HEK293 (cell line): ENCODE measurements at regions not wholly inside any gene's neighbourhood (a gene's known extent, or its start where the extent isn't known, plus 50 kb on each side); places are given as distances from the start of the nearest gene placed in this dataset.

Experiments used
- TCF7L2 ChIP-seq: IDR thresholded peaks from 2 replicates; pipeline ENCODE4 v1.6.1; 2011; ENCODE audit warnings: low read depth, mild to moderate bottlenecking, inconsistent platforms, low read length, moderate library complexity, borderline replicate concordance
- WT1 ChIP-seq: fragments of 450-650 bp; formaldehyde crosslinking; IDR thresholded peaks from 2 replicates; pipeline ENCODE4 v1.5.1; 2016; ENCODE audit warnings: missing biosample characterization, missing genetic modification characterization
- ZNF239 ChIP-seq: fragments of 450-650 bp; formaldehyde crosslinking; IDR thresholded peaks from 2 replicates; pipeline ENCODE4 v1.5.1; 2016; ENCODE audit warnings: missing biosample characterization, missing genetic modification characterization
- ZNF341 ChIP-seq: fragments of 450-650 bp; formaldehyde crosslinking; IDR thresholded peaks from 2 replicates; pipeline ENCODE4; 2016; ENCODE audit warnings: low read depth, missing biosample characterization, missing genetic modification characterization
- ZNF354C ChIP-seq: fragments of 450-650 bp; formaldehyde crosslinking; IDR thresholded peaks from 2 replicates; pipeline ENCODE4 v1.5.1; 2016; ENCODE audit warnings: missing biosample characterization, missing genetic modification characterization, low read depth, borderline replicate concordance
- ZNF416 ChIP-seq: fragments of 450-650 bp; formaldehyde crosslinking; IDR thresholded peaks from 2 replicates; pipeline ENCODE4 v1.5.1; 2016; ENCODE audit warnings: missing biosample characterization, missing genetic modification characterization
- ZNF473 ChIP-seq: fragments of 450-650 bp; formaldehyde crosslinking; IDR thresholded peaks from 2 replicates; pipeline ENCODE4 v1.5.1; 2017; ENCODE audit warnings: missing biosample characterization, missing genetic modification characterization
- TF ChIP-seq, protein P1 (sequence below): fragments of 450-650 bp; formaldehyde crosslinking; IDR thresholded peaks from 2 replicates; pipeline ENCODE4 v1.5.1; 2016; ENCODE audit warnings: missing biosample characterization, missing genetic modification characterization
- TF ChIP-seq, protein P2 (sequence below): fragments of 450-650 bp; IDR thresholded peaks from 2 replicates; pipeline ENCODE4 v1.5.1; 2018; ENCODE audit warnings: missing biosample characterization, missing genetic modification characterization
- TF ChIP-seq, protein P3 (sequence below): fragments of 450-650 bp; formaldehyde crosslinking; IDR thresholded peaks from 2 replicates; pipeline ENCODE4 v1.5.1; 2017; ENCODE audit warnings: missing biosample characterization, missing genetic modification characterization
- TF ChIP-seq, protein P4 (sequence below): fragments of 450-650 bp; formaldehyde crosslinking; IDR thresholded peaks from 2 replicates; pipeline ENCODE4 v1.5.1; 2016; ENCODE audit warnings: missing biosample characterization, missing genetic modification characterization, borderline replicate concordance

DNA sequence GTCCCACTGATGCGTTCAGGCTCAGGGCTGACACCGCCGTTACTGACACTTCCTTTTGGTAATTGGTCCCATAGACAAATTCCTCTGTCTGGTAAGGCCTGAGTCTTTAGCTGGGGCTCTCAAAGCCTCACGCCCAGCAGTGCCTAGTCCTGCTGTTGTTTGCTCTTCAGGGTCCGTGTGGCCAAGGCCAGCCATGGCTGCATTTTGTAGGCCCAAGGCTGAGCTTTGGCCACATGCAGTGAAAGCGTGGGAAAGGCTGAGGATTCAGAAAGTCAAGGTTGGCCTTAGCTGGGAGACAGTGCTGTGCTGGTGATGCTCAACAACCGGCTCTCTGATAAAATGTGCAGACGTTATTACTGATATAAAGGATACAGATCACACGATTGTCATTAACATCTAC, 63.5 kb upstream of the C1orf174 start:
- TF ChIP-seq ZNF341 (tag by site-specific recombination) = no peak
- TF ChIP-seq, protein P1, sequence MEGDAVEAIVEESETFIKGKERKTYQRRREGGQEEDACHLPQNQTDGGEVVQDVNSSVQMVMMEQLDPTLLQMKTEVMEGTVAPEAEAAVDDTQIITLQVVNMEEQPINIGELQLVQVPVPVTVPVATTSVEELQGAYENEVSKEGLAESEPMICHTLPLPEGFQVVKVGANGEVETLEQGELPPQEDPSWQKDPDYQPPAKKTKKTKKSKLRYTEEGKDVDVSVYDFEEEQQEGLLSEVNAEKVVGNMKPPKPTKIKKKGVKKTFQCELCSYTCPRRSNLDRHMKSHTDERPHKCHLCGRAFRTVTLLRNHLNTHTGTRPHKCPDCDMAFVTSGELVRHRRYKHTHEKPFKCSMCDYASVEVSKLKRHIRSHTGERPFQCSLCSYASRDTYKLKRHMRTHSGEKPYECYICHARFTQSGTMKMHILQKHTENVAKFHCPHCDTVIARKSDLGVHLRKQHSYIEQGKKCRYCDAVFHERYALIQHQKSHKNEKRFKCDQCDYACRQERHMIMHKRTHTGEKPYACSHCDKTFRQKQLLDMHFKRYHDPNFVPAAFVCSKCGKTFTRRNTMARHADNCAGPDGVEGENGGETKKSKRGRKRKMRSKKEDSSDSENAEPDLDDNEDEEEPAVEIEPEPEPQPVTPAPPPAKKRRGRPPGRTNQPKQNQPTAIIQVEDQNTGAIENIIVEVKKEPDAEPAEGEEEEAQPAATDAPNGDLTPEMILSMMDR = no peak
- no peak for TF ChIP-seq WT1 (tag by site-specific recombination)
- TF ChIP-seq, protein P2, sequence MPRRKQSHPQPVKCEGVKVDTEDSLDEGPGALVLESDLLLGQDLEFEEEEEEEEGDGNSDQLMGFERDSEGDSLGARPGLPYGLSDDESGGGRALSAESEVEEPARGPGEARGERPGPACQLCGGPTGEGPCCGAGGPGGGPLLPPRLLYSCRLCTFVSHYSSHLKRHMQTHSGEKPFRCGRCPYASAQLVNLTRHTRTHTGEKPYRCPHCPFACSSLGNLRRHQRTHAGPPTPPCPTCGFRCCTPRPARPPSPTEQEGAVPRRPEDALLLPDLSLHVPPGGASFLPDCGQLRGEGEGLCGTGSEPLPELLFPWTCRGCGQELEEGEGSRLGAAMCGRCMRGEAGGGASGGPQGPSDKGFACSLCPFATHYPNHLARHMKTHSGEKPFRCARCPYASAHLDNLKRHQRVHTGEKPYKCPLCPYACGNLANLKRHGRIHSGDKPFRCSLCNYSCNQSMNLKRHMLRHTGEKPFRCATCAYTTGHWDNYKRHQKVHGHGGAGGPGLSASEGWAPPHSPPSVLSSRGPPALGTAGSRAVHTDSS (tag by site-specific recombination) = no peak
- TF ChIP-seq ZNF416 = no peak
- no peak for TF ChIP-seq TCF7L2
- TF ChIP-seq ZNF473 = no peak
- TF ChIP-seq ZNF354C (tag by site-specific recombination) = no peak
- TF ChIP-seq, protein P3, sequence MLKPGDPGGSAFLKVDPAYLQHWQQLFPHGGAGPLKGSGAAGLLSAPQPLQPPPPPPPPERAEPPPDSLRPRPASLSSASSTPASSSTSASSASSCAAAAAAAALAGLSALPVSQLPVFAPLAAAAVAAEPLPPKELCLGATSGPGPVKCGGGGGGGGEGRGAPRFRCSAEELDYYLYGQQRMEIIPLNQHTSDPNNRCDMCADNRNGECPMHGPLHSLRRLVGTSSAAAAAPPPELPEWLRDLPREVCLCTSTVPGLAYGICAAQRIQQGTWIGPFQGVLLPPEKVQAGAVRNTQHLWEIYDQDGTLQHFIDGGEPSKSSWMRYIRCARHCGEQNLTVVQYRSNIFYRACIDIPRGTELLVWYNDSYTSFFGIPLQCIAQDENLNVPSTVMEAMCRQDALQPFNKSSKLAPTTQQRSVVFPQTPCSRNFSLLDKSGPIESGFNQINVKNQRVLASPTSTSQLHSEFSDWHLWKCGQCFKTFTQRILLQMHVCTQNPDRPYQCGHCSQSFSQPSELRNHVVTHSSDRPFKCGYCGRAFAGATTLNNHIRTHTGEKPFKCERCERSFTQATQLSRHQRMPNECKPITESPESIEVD (tag by site-specific recombination) = no peak
- TF ChIP-seq ZNF239 = no peak
- TF ChIP-seq, protein P4, sequence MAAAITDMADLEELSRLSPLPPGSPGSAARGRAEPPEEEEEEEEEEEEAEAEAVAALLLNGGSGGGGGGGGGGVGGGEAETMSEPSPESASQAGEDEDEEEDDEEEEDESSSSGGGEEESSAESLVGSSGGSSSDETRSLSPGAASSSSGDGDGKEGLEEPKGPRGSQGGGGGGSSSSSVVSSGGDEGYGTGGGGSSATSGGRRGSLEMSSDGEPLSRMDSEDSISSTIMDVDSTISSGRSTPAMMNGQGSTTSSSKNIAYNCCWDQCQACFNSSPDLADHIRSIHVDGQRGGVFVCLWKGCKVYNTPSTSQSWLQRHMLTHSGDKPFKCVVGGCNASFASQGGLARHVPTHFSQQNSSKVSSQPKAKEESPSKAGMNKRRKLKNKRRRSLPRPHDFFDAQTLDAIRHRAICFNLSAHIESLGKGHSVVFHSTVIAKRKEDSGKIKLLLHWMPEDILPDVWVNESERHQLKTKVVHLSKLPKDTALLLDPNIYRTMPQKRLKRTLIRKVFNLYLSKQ (tag by site-specific recombination) = no peak
